ENCODE measurements at regions not wholly inside any gene's neighbourhood (a gene's known extent, or its start where the extent isn't known, plus 50 kb on each side); places are given as distances from the start of the nearest gene placed in this dataset.

GRCh38 chr13:106709522-106709921 is 141.6 kb upstream of the ARGLU1 start:
- Histone ChIP-seq H3K4me3 (peak overlapping the region; percentile 12), H3K4me1 (no peaks in the 10 kb centered on the region), H3K27ac (peak overlapping the region; percentile 47), H3K27me3 (no peaks in the 10 kb centered on the region), H3K36me3 (no peaks in the 10 kb centered on the region), H3K9me3 (no peaks in the 10 kb centered on the region)
- TF ChIP-seq POLR2A (IDR thresholded peaks at IDR 0.05): no peak
- TF ChIP-seq CTCF (IDR thresholded peaks at IDR 0.05): no peak
- no peak for TF ChIP-seq POLR2AphosphoS5 (IDR thresholded peaks at IDR 0.05)
- TF ChIP-seq EP300 (IDR thresholded peaks at IDR 0.05): no peak
- no peak for DNase-seq (ENCODE audit: low spot score in 2 of 2)
- 52% methylated on average over 3 of the region's 3 CpGs for WGBS

- Histone ChIP-seq H3K36me3 (no peaks in the 10 kb centered on the region), H3K4me1 (no peaks in the 10 kb centered on the region), H3K9me3 (no peaks in the 10 kb centered on the region), H3K4me3 (no peak overlapping the region), H3K27me3 (no peaks in the 10 kb centered on the region), H3K27ac (no peak overlapping the region)
- WGBS: 89% methylated on average over 9 of the region's 9 CpGs
- TF ChIP-seq EP300 (IDR thresholded peaks at IDR 0.05) (no peak), POLR2A (IDR thresholded peaks at IDR 0.05) (no peak), POLR2AphosphoS5 (IDR thresholded peaks at IDR 0.05) (no peak), CTCF (IDR thresholded peaks at IDR 0.05) (no peak)
- DNase-seq (ENCODE audit: low spot score in 2 of 2): no peak
These were observed 134.6 kb upstream of the ARGLU1 start for GRCh38 chr13:106702505-106702904.

GRCh38 chr13:106701771-106702341 is 133.9 kb upstream of the ARGLU1 start:
- TF ChIP-seq POLR2A (IDR thresholded peaks at IDR 0.05): no peak
- no peak for TF ChIP-seq EP300 (IDR thresholded peaks at IDR 0.05)
- TF ChIP-seq POLR2AphosphoS5 (IDR thresholded peaks at IDR 0.05): no peak
- no peak for TF ChIP-seq CTCF (IDR thresholded peaks at IDR 0.05)
- no peak for DNase-seq (ENCODE audit: low spot score in 2 of 2)
- Histone ChIP-seq H3K36me3 (no peaks in the 10 kb centered on the region), H3K27me3 (no peaks in the 10 kb centered on the region), H3K4me3 (no peak overlapping the region), H3K9me3 (no peaks in the 10 kb centered on the region), H3K4me1 (no peaks in the 10 kb centered on the region), H3K27ac (no peak overlapping the region)
- 74% methylated on average over 17 of the region's 17 CpGs for WGBS

GRCh38 chr13:106700439-106700838 is 132.5 kb upstream of the ARGLU1 start:
- WGBS: 55% methylated on average over 4 of the region's 4 CpGs
- DNase-seq (ENCODE audit: low spot score in 2 of 2): no peak
- no peaks in the 10 kb centered on the region for H3K27me3 ChIP-seq
- no peaks in the 10 kb centered on the region for H3K4me1 ChIP-seq
- H3K4me3 ChIP-seq: no peak overlapping the region
- no peaks in the 10 kb centered on the region for H3K36me3 ChIP-seq
- H3K9me3 ChIP-seq: no peaks in the 10 kb centered on the region
- no peak for TF ChIP-seq POLR2AphosphoS5 (IDR thresholded peaks at IDR 0.05)
- no peak for TF ChIP-seq CTCF (IDR thresholded peaks at IDR 0.05)
- TF ChIP-seq EP300 (IDR thresholded peaks at IDR 0.05): no peak
- H3K27ac ChIP-seq: no peak overlapping the region

- Histone ChIP-seq H3K4me1 (no peaks in the 10 kb centered on the region), H3K27me3 (no peaks in the 10 kb centered on the region), H3K27ac (no peak overlapping the region), H3K9me3 (no peaks in the 10 kb centered on the region), H3K4me3 (no peak overlapping the region), H3K36me3 (no peaks in the 10 kb centered on the region)
- no peak for DNase-seq (ENCODE audit: low spot score in 2 of 2)
- 91% methylated on average over 8 of the region's 8 CpGs for WGBS
- TF ChIP-seq EP300 (IDR thresholded peaks at IDR 0.05) (no peak), CTCF (IDR thresholded peaks at IDR 0.05) (no peak), POLR2A (IDR thresholded peaks at IDR 0.05) (no peak), POLR2AphosphoS5 (IDR thresholded peaks at IDR 0.05) (no peak)
These were observed 132.1 kb upstream of the ARGLU1 start for GRCh38 chr13:106700007-106700406.
